Calu3 (cell line): ENCODE measurements at regions not wholly inside any gene's neighbourhood (a gene's known extent, or its start where the extent isn't known, plus 50 kb on each side); places are given as distances from the start of the nearest gene placed in this dataset.

Source experiments
- BruUV-seq: library from RNA; stranded (reverse); fragments of 400-500 nt; replicated peaks from 2 replicates; lab custom pipeline; 2021; lab: Mats Ljungman, UMichigan
- CTCF ChIA-PET: fragments of 300-600 bp; sonication (Branson Sonifier 250); formaldehyde crosslinking; loops from one replicate; lab custom pipeline; 2022; ENCODE audit warnings: antibody characterized with exemption; lab: Charles Lee
- DNase-seq: peaks from one replicate; pipeline ENCODE4 v3.0.0; 2022
- H3K27ac Mint-ChIP-seq: one replicate; pipeline ENCODE4 v1.8.0; 2022; ENCODE audit warnings: mixed read lengths; ENCODE audit not compliant: unreplicated experiment
- H3K27me3 Mint-ChIP-seq: one replicate; pipeline ENCODE4 v1.8.0; 2022; ENCODE audit warnings: mixed read lengths; ENCODE audit not compliant: unreplicated experiment
- H3K36me3 Mint-ChIP-seq: one replicate; pipeline ENCODE4 v1.8.0; 2022; ENCODE audit warnings: mild to moderate bottlenecking, moderate library complexity, mixed read lengths; ENCODE audit not compliant: insufficient read depth, unreplicated experiment
- H3K4me1 Mint-ChIP-seq: one replicate; pipeline ENCODE4 v1.8.0; 2022; ENCODE audit warnings: mild to moderate bottlenecking, low read depth, mixed read lengths; ENCODE audit not compliant: unreplicated experiment
- H3K4me3 Mint-ChIP-seq: one replicate; pipeline ENCODE4 v1.8.0; 2022; ENCODE audit warnings: mild to moderate bottlenecking, low read depth, moderate library complexity, mixed read lengths; ENCODE audit not compliant: unreplicated experiment
- H3K9me3 Mint-ChIP-seq: one replicate; pipeline ENCODE4 v1.8.0; 2022; ENCODE audit warnings: low read depth, mixed read lengths; ENCODE audit not compliant: unreplicated experiment
- intact Hi-C: fragments of 100-400 bp; cut with micrococcal nuclease; formaldehyde crosslinking; loops from one replicate; pipeline ENCODE4 v1.10.0; 2022; ENCODE audit not compliant: unreplicated experiment
- TF ChIP-seq, protein P1 (sequence below): fragments of 200-600 bp; IDR thresholded peaks from one replicate; pipeline ENCODE4 v1.8.0; 2022; ENCODE audit warnings: antibody characterized with exemption; ENCODE audit not compliant: unreplicated experiment

DNA sequence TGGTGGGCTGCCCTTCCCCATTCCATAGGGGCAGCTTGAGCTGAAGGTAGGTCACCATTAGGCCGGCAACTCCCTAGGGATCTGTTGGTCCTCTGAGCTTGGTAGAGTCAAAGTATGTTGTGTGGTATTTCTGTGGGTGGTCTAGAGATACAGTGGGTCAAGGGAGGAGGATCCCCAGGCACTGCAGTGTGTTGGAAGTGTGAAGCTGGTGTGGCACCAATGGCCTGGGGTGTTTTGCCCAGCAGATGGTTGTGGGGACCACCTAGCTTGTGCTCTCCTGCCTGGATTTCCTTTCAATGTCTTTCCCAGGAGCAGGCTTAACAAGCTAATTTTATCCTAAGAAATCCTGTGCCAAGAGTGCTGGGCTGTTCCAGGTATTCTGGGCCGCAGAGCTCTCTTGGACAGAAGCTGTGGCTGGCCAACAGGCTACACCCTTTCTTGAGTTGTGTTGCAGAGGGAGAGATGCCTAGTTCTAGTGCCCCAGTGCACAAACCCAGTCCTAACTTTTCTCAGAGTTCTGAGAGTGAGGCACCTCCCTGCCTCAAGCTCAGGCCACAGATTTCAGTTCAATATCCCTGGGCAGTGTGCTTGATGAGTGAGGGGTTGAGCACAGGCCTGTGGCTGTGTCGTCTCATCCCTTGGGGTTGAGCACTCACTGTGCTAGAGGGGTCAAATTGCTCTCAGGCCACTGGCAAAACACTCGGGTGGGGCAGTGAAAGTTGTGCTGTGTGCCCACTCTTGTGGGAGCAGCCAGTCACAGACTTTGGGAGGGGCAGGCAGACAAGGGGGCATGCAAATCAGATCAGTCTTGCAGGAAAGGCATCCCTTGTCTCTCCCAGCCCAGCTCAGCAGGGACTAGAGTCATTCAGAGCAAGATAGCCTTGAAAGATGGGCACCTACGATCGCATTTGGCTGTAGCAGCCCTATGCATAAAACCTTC, 1806.1 kb upstream of the MIR17HG start:
- no TSS peak for BruUV-seq
- intact Hi-C loops: no loop called here
- CTCF ChIA-PET: no interaction called here

DNA sequence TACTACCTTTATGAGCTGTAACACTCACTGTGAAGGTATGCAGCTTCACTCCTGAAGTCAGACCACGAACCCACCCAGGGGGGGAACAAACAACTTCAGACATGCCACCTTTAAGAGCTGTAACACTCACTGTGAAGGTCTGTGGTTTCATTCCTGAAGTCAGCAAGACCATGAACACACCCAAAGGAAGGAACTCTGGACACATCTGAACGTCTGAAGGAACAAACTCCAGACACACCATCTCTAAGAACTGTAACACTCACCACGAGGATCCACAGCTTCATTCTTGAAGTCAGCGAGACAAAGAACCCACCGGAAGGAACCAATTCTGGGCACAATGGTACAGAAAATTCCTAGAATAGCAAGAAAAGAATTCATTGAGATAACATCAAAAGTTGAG, 1796.5 kb upstream of the MIR17HG start:
- H3K27ac Mint-ChIP-seq: no peak overlapping the region
- CTCF ChIA-PET: no interaction called here
- intact Hi-C loops: no loop called here

More for the DNA sequence above, 1806.1 kb upstream of the MIR17HG start:
- Mint-ChIP-seq H3K4me1 (no peaks in the 10 kb centered on the region), H3K9me3 (no peaks in the 10 kb centered on the region), H3K4me3 (no peak overlapping the region), H3K27ac (no peak overlapping the region), H3K36me3 (no peaks in the 10 kb centered on the region), H3K27me3 (no peaks in the 10 kb centered on the region)
- DNase-seq: no peak
- TF ChIP-seq, protein P1, sequence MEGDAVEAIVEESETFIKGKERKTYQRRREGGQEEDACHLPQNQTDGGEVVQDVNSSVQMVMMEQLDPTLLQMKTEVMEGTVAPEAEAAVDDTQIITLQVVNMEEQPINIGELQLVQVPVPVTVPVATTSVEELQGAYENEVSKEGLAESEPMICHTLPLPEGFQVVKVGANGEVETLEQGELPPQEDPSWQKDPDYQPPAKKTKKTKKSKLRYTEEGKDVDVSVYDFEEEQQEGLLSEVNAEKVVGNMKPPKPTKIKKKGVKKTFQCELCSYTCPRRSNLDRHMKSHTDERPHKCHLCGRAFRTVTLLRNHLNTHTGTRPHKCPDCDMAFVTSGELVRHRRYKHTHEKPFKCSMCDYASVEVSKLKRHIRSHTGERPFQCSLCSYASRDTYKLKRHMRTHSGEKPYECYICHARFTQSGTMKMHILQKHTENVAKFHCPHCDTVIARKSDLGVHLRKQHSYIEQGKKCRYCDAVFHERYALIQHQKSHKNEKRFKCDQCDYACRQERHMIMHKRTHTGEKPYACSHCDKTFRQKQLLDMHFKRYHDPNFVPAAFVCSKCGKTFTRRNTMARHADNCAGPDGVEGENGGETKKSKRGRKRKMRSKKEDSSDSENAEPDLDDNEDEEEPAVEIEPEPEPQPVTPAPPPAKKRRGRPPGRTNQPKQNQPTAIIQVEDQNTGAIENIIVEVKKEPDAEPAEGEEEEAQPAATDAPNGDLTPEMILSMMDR: no peak

DNA sequence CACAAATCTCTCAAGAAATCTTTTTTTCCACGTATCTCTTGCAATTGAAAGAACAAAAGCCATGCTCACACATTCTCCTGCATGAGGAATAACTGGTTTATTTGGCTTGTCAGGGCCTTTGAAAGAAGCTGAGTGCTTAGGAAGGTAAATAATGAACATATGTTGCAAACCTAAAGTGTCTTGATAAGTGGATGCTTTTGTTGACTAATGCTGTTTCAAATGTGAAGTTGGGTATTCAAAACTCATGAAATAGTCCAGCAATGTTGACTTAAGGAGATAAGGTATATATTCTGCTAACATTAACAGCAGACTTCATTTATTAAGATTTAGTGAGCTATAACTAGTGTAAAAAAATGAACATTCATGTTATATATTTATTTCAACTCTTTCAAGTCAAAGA, 1792.7 kb upstream of the MIR17HG start:
- Mint-ChIP-seq H3K27me3 (no peaks in the 10 kb centered on the region), H3K36me3 (no peaks in the 10 kb centered on the region), H3K4me1 (no peaks in the 10 kb centered on the region), H3K27ac (no peak overlapping the region), H3K9me3 (no peaks in the 10 kb centered on the region), H3K4me3 (no peak overlapping the region)
- intact Hi-C loops: no loop called here
- no TSS peak for BruUV-seq
- no peak for DNase-seq
- CTCF ChIA-PET: no interaction called here
- TF ChIP-seq, protein P1: no peak

More for the DNA sequence above, 1796.5 kb upstream of the MIR17HG start:
- H3K4me1 Mint-ChIP-seq: no peaks in the 10 kb centered on the region
- TF ChIP-seq, protein P1: no peak
- no TSS peak for BruUV-seq
- H3K27me3 Mint-ChIP-seq: no peaks in the 10 kb centered on the region
- no peak overlapping the region for H3K4me3 Mint-ChIP-seq
- no peak for DNase-seq
- no peaks in the 10 kb centered on the region for H3K9me3 Mint-ChIP-seq
- H3K36me3 Mint-ChIP-seq: no peaks in the 10 kb centered on the region

DNA sequence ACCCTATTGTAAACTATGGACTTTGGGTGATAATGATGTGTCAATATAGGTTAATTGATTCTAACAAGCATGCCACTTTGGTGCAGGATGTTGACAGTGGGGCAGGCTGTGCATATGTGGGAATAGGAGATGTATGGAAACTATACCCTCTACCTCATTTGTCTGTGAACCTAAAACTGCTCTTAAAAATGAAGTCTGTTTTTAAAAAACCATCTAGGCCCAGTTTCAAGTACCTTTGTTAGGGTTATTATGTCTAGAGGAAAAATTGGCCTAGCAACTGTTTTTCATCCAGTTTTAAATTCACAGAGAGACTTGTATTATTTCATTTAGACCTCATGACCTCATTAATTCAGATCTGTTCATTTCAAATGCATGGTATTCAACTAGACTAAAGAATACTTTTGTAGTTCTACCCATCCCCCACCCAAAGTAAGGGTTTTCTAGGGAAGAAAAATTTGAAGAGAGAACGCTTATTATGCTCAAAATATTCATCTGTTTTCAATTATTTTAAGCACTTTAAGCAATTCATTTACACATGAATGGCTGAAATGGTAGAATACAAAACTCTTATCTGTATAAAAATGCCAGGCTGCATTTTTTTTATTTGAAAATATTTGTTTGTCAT, 1781.9 kb upstream of the MIR17HG start:
- no peak for DNase-seq
- H3K36me3 Mint-ChIP-seq: no peaks in the 10 kb centered on the region
- no peak overlapping the region for H3K27ac Mint-ChIP-seq
- no peak overlapping the region for H3K4me3 Mint-ChIP-seq
- CTCF ChIA-PET: no interaction called here
- TF ChIP-seq, protein P1: no peak
- intact Hi-C loops: no loop called here
- H3K27me3 Mint-ChIP-seq: no peaks in the 10 kb centered on the region
- BruUV-seq: no TSS peak
- H3K9me3 Mint-ChIP-seq: no peaks in the 10 kb centered on the region
- no peaks in the 10 kb centered on the region for H3K4me1 Mint-ChIP-seq
